ENCODE measurements at regions not wholly inside any gene's neighbourhood (a gene's known extent, or its start where the extent isn't known, plus 50 kb on each side); places are given as distances from the start of the nearest gene placed in this dataset.

DNA sequence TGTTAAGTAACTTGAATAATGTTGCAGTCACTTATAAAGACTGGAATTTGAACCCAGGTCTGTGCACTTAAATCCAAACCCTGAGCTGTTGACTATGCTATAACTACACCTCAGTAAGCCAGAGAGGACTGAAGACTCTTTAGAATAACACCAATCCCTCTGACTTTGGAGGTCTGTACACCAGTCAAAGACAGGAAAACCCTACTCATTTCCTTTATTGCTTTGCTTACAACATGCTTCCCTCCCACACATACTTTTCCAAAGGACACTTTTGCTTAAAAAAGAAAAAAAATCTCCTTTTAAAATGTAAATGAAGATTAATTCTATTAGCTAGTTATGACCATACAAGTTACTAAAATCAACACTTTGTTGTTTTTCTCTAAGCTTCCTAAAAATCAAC, 184.7 kb upstream of the KCTD7 start:
- TF ChIP-seq, protein P1, sequence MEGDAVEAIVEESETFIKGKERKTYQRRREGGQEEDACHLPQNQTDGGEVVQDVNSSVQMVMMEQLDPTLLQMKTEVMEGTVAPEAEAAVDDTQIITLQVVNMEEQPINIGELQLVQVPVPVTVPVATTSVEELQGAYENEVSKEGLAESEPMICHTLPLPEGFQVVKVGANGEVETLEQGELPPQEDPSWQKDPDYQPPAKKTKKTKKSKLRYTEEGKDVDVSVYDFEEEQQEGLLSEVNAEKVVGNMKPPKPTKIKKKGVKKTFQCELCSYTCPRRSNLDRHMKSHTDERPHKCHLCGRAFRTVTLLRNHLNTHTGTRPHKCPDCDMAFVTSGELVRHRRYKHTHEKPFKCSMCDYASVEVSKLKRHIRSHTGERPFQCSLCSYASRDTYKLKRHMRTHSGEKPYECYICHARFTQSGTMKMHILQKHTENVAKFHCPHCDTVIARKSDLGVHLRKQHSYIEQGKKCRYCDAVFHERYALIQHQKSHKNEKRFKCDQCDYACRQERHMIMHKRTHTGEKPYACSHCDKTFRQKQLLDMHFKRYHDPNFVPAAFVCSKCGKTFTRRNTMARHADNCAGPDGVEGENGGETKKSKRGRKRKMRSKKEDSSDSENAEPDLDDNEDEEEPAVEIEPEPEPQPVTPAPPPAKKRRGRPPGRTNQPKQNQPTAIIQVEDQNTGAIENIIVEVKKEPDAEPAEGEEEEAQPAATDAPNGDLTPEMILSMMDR (IDR thresholded peaks at IDR 0.05): no peak
- no peak for TF ChIP-seq POLR2A (IDR thresholded peaks at IDR 0.05)

All from right lobe of liver (tissue), 4 donors.